A673 (cell line): ENCODE measurements at regions not wholly inside any gene's neighbourhood (a gene's known extent, or its start where the extent isn't known, plus 50 kb on each side); places are given as distances from the start of the nearest gene placed in this dataset.

Source experiments
- BruUV-seq: library from RNA; stranded (reverse); fragments of 400-500 nt; replicated peaks from 2 replicates; lab custom pipeline; 2021; lab: Mats Ljungman, UMichigan
- CTCF ChIA-PET: fragments of 300-600 bp; sonication (Branson Sonifier 250); formaldehyde crosslinking; loops from one replicate; lab custom pipeline; 2022; ENCODE audit warnings: antibody characterized with exemption; lab: Charles Lee
- POLR2A ChIA-PET: fragments of 300-600 bp; sonication (Branson Sonifier 250); formaldehyde crosslinking; loops from one replicate; lab custom pipeline; 2022; ENCODE audit warnings: antibody characterized with exemption; ENCODE audit not compliant: low non-redundant PET; lab: Charles Lee
- DNase-seq: peaks from one replicate; pipeline ENCODE4 v3.0.0-alpha.2; 2015; ENCODE audit warnings: low spot score
- H3K27ac ChIP-seq: fragments of 200-600 bp; sonication (generic); 2 replicates; pipeline ENCODE4 v1.5.1; 2016; ENCODE audit warnings: mixed run types, low read depth, mild to moderate bottlenecking, mixed read lengths, antibody characterized with exemption, low read length; ENCODE audit not compliant: poor library complexity, severe bottlenecking
- H3K27me3 ChIP-seq: fragments of 200-600 bp; sonication (generic); replicated peaks from 2 replicates; pipeline ENCODE4 v1.6.1; 2017; ENCODE audit warnings: mixed run types, low read depth, mild to moderate bottlenecking, mixed read lengths, antibody characterized with exemption, low read length; ENCODE audit not compliant: insufficient read depth, poor library complexity
- H3K36me3 ChIP-seq: fragments of 200-600 bp; sonication (generic); 2 replicates; pipeline ENCODE4 v1.6.1; 2016; ENCODE audit warnings: mixed run types, mild to moderate bottlenecking, mixed read lengths, antibody characterized with exemption, low read length; ENCODE audit not compliant: insufficient read depth, poor library complexity, severe bottlenecking
- H3K4me1 ChIP-seq: fragments of 200-600 bp; sonication (generic); 2 replicates; pipeline ENCODE4 v1.6.1; 2017; ENCODE audit warnings: mixed run types, mild to moderate bottlenecking, mixed read lengths, antibody characterized with exemption, low read length; ENCODE audit not compliant: insufficient read depth, poor library complexity, severe bottlenecking
- H3K4me3 ChIP-seq: fragments of 200-600 bp; sonication (generic); 2 replicates; pipeline ENCODE4 v1.5.1; 2016; ENCODE audit warnings: low read depth, mixed run types, mild to moderate bottlenecking, mixed read lengths, low read length; ENCODE audit not compliant: poor library complexity, severe bottlenecking
- H3K9me3 ChIP-seq: fragments of 200-600 bp; sonication (generic); 2 replicates; pipeline ENCODE4 v1.6.1; 2016; ENCODE audit warnings: mixed run types, low read depth, mild to moderate bottlenecking, mixed read lengths, antibody characterized with exemption, low read length; ENCODE audit not compliant: poor library complexity, severe bottlenecking
- CTCF ChIP-seq: fragments of 300-800, 200-600 bp; sonication (generic); conservative IDR thresholded peaks from 2 replicates; pipeline ENCODE4 v1.5.1; 2017; ENCODE audit warnings: low read depth, mild to moderate bottlenecking, antibody characterized with exemption, low read length, moderate library complexity, mixed read lengths
- EZH2 ChIP-seq: fragments of 200-600 bp; sonication (generic); IDR thresholded peaks from 2 replicates; pipeline ENCODE4 v1.6.1; 2017; ENCODE audit warnings: borderline replicate concordance, low read depth, mild to moderate bottlenecking, mixed read lengths, antibody characterized with exemption, low read length; ENCODE audit not compliant: poor library complexity, severe bottlenecking
- intact Hi-C: fragments of 100-400 bp; cut with micrococcal nuclease; formaldehyde crosslinking; loops from one replicate; pipeline ENCODE4 v1.10.0; 2022; ENCODE audit not compliant: unreplicated experiment

- TF ChIP-seq CTCF (no peak), EZH2 (no peak)
- intact Hi-C loops, result no loop called here
- DNase-seq, result no peak
- Histone ChIP-seq H3K4me1 (no peaks in the 10 kb centered on the region), H3K4me3 (no peak overlapping the region), H3K27ac (no peak overlapping the region), H3K9me3 (no peaks in the 10 kb centered on the region), H3K27me3 (no peaks in the 10 kb centered on the region), H3K36me3 (no peaks in the 10 kb centered on the region)
- BruUV-seq, result no TSS peak
- CTCF ChIA-PET, result no interaction called here
- POLR2A ChIA-PET, result no interaction called here
Measured at GRCh38 chr1:103348136-103348535, 177.4 kb upstream of the RNPC3 start.

- Histone ChIP-seq H3K9me3 (no peaks in the 10 kb centered on the region), H3K36me3 (no peaks in the 10 kb centered on the region), H3K27ac (no peak overlapping the region), H3K4me3 (no peak overlapping the region), H3K4me1 (no peaks in the 10 kb centered on the region), H3K27me3 (no peaks in the 10 kb centered on the region)
- intact Hi-C loops, result no loop called here
- CTCF ChIA-PET, result no interaction called here
- no TSS peak for BruUV-seq
- TF ChIP-seq CTCF, result no peak
- TF ChIP-seq EZH2, result no peak
- POLR2A ChIA-PET, result no interaction called here
- no peak for DNase-seq
Measured at GRCh38 chr1:103344930-103345329, 180.6 kb upstream of the RNPC3 start.

GRCh38 chr1:103341377-103341880 lies 184.1 kb upstream of the RNPC3 start:
- ChIA-PET POLR2A (no interaction called here), CTCF (no interaction called here)
- Histone ChIP-seq H3K27ac (no peak overlapping the region), H3K27me3 (no peaks in the 10 kb centered on the region), H3K4me1 (no peaks in the 10 kb centered on the region), H3K4me3 (no peak overlapping the region), H3K9me3 (no peaks in the 10 kb centered on the region), H3K36me3 (no peaks in the 10 kb centered on the region)
- DNase-seq, result no peak
- BruUV-seq, result no TSS peak
- TF ChIP-seq CTCF (no peak), EZH2 (no peak)
- intact Hi-C loops, result no loop called here
